GM18508 (cell line): ENCODE measurements at regions not wholly inside any gene's neighbourhood (a gene's known extent, or its start where the extent isn't known, plus 50 kb on each side); places are given as distances from the start of the nearest gene placed in this dataset.
"Not testable (repeated sequence)": the region's sequence is repeated elsewhere in the genome, so short reads cannot be mapped to it uniquely, and the experiment has no call there.

ENCODE experiments used
- ATAC-seq: cut with Tn5 transposase; IDR thresholded peaks from one replicate; pipeline ENCODE4 v1.9.1; 2021; ENCODE audit warnings: moderate number of reproducible peaks; ENCODE audit not compliant: insufficient read depth, unreplicated experiment

DNA sequence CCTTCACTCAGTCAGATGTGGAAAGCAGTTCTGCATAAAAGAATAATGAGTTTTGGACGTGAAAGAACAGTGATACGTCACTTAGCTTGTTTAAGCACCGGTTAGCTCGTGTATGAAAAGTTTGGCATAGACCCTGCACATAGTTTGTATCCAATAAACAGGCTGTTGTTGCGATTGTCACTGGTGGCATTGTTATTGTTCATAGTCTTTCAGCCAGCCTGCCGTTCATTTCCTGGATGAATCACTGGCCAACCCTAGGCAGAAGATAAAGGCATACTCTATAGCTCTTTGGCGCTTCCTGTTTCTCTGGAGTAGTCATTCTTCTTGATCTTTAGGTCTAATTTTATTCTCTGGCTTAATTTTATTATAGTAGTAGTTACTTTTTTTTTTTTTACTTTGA is 57.8 kb upstream of the ANKRD30A start:
- ATAC-seq = no peak

DNA sequence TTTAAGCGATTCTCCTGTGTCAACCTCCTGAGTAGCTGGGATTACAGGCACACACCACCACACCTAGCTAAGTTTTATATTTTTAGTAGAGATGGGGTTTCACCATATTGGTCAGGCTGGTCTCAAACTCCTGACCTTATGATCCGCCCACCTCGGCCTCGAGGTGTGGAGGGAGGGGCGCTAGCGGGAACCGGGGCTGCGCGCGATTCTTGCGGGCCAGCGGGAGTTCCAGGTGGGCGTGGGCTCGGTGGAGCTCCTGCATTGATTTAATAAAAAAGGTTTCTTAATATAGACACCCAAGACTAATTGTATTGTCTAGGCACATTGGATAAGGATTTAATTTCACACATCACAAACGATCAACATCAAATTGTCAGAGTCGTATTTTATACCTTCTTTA is 63.1 kb upstream of the ANKRD30A start:
- not testable (repeated sequence) for ATAC-seq

DNA sequence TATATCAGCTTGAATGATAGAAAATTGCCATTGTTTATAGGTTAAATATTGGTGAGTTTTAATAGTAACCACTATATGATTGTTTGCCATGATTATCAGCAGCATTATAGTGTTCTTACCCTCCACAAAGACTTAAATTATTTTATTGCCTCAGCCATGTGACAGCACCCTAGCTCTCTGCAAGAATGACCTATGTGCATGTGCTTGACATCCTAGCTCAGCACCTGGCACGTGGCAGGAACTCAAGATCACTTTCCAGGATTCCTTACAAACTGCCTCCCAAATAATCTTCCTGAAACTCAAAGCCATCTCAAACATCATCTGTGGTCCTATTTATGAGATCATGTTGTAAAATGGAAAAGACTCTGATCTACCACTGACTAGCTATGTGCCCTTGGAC is 68.1 kb upstream of the ANKRD30A start:
- no peak for ATAC-seq

DNA sequence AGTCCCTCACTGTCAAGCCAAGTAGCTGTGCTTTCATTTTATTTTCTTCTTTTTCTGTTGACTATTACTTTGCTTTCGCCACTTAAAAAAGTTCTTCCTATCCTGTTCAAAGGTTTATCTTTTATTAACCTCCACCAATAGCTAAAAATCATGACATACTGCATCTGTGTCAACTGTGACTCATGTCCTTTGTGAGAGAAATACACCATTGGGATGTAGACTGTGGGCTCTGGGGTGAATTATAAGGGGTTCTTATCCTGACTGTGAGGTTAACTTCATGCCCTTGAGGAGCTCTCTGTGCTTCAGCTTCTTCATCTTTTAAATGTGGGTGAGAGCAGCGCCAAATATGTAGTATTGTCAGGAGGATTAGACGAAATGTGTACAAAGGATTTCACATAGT is 71.9 kb upstream of the ANKRD30A start:
- no peak for ATAC-seq

DNA sequence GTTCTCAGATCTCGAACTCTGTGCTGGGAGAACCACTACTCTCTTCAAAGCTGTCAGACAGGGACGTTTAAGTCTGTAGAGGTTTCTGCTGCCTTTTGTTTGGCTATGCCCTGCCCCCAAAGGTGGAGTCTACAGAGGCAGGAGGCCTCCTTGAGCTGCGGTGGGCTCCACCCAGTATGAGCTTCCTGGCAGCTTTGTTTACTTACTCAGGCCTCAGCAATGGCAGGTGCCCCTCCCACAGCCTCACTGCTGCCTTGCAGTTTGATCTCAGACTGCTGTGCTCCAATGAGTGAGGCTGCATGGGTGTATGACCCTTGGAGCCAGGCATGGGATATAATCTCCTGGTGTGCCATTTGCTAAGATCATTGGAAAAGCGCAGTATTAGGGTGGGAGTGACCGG is 75.4 kb upstream of the ANKRD30A start:
- not testable (repeated sequence) for ATAC-seq

DNA sequence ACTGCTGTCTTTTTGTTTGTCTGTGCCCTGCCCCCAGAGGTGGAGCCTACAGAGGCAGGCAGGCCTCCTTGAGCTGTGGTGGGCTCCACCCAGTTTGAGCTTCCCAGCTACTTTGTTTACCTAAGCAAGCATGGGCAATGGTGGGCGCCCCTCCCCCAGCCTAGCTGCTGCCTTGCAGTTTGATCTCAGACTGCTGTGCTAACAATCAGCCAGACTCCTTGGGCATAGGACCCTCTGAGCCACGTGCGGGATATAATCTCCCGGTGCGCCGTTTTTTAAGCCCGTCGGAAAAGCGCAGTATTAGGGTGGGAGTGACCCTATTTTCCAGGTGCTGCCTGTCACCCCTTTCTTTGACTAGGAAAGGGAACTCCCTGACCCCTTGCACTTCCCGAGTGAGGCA is 81.1 kb upstream of the ANKRD30A start:
- ATAC-seq = not testable (repeated sequence)

DNA sequence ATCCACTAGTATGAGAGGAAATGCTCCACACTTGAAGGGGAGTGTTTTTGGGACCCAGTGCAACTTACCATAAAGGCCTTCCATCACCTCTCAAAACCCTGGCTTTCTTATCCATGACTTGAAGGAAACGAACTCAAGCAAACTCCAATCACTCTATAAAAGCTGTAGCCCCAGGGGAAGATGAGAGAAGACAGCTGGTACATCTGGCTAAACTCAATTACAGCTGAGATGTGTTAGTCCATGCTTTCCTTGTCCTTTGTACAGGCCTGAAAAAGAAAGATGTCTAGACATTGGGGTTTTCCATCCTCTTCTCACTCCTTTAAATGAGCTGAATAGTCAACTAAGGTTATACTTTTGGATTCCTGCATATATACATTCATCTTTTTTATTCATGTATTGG is 89.5 kb upstream of the ANKRD30A start:
- ATAC-seq = no peak

DNA sequence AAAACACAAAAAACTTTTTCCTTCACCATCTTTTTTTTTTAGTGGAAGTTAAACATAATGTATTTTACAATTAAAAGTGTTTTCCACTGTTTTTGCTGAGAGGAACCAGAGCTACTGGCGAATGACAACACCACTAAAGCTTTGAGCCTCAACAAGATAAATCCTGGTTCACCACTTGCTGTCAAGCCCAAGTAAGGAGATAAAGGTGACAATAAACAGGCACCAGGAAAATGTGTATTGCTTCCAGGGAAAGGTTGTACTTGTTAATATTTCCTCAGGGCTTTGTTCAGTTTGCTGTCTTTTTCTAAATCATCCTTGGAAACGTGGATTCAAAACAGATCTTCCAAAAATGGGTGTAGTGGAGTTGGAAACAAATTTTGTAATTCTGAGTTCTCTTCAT is 109.9 kb upstream of the ANKRD30A start:
- no peak for ATAC-seq

DNA sequence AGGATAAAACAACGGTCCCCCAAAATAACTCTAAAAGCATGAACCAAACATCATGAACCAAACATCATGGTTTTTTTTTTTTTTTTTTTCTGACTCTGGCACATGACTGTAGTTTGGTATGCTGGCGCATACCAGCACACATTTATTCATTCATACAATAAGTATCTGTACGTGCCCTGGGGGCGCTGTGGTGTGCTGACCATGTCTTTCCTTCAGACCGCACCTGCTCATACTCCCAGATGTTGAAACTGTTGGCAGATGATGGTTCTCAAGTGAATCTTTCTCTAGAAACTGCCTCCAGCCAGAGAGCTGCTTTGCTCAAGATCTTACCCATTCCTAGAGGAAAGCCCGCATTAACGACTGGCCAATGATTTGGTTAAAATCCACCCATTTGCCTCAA is 114.7 kb upstream of the ANKRD30A start:
- ATAC-seq = no peak

DNA sequence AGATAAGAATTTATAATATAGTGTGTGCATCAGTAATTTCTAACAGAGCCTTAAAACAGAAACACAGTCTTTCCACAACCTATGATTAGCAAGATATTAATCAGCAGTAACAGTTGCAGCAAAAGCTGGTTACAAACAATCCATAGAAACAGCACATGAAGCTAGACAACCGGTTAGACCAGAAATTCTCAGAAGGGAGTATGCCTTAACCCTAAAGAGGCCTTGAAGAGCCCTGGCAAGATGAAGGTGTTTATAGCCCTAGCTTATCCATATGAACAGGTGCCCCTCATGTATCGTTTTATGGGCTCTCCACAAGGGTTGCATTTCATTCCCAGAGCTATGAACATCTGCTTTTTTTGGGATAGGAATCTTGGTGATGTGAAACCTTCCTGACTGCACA is 117.1 kb upstream of the ANKRD30A start:
- not testable (repeated sequence) for ATAC-seq

DNA sequence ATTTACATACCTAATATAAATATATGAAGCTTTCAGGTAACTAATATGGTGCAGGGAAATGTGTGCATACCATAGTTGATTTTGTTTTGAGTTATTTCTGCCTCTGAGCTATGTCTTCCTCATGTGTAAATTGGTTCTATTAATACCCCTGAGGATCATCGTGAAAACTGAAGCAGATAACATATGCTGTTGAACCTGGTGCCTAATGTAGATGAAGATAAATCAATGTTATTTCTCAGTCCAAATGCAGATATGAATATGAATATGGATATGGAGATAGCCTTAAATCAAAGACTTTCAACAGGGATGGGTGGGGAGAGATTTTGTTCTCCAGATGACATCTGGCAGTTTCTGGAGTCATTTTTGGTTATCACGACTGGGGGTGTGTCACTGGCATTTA is 122.3 kb upstream of the ANKRD30A start:
- no peak for ATAC-seq

DNA sequence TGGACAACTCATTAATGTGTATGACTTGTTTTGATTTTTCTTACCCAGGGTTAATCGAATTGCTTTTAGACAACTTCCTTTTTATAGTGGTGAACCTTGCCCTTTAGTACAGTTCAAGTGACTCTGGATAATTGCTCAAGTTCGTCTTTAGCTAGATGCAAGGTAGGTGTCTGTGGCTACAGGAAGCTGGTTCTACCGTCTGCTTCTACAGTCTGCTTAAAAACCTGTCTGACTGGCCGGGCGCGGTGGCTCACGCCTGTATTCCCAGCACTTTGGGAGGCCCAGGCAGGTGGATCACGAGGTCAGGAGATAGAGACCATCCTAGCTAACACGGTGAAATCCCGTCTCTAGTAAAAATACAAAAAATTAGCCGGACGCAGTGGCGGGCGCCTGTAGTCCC is 129.6 kb upstream of the ANKRD30A start:
- ATAC-seq = not testable (repeated sequence)

DNA sequence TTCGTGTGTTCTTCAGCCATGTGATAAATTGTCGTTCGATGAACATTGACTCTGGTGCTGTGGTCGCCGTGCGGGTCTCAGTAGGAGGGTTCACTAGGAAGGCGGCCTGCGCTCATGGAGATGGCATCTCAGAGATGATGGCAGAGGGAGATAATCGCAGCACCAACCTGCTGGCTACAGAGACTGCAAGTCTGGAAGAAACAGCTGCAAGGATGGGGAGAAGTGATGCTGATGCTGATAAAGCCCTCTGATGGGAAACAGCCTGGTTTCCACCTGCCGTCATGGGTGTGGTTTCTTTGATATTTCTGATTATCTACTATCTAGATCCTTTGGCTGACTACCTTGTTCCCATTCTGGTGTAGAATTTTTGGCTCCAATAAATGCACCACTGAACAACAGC is 130.5 kb upstream of the ANKRD30A start:
- no peak for ATAC-seq

DNA sequence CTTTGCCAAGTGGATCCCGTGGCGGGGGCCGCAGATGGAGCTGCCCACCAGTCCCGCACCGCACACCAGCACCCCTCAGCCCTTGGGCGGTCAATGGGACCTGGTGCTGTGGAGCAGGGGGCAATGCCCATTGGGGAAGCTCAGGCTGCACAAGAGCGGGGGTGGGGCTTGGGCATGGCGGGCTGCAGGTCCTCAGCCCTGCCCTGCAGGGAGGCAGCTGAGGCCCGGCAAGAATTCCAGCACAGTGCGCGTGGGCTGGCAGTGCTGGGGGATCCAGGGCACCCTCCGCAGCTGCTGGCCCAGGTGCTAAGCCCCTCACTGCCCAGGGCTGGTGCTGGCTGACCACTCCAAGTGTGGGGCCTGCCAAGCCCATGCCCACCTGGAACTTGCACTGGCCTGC is 136.2 kb upstream of the ANKRD30A start:
- ATAC-seq = no peak

DNA sequence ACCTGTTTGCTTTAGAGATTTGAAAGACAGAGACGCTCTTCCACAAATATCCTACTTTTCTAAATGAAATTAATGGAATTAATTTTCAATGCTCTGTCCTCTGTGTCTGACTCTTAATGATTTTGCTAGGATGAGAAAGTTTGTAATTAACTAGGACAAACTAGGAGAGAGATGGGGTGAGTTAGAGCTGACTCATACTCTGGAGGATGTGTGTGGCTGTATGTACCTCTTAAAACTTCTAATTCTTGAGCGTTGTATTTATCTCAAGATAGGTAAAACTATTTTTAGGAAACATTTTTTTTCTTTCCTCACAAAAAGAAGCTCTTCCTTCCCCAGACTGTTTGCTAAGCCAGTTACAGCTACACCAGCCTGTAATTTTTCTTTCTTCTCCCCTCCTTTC is 178.8 kb upstream of the ANKRD30A start:
- no peak for ATAC-seq

DNA sequence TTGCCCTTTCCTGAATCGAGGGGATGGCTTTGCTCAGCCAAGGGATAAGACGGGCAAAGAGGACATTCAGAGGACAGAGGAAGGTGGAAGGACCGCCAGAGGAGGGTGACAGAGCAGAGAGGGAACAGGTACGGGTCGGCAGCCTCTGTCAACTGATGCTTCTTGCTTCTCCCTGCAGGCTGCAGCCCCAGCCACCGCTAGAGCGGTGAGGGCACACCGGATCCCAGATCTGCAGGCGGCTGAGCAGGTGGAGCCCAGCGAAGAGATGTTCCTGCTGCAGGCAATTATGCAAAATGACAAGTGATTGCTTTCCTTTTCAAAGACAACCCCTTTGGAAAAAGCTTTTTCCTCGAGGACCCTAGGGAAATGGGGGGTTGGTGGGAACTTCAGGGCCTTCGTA is 181.9 kb upstream of the ANKRD30A start:
- no peak for ATAC-seq

DNA sequence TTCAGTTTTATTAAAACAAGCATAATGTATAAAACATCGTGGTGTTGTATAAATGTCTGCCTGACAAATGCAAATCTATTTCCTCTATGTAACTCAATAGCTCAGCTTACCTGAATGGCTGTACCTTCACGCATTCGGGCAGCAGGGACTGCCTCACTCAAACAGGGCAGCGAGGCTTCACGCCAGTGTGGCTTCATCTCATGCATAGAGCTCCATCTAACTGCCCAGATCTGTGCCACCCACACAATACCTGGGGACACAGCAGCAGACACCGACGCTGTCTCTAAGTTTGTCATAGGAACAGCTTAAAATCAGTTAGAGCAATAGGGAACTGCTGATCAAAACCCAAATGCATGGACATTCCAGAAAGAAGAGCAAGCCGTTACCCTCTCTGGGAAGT is 182.8 kb upstream of the ANKRD30A start:
- no peak for ATAC-seq

DNA sequence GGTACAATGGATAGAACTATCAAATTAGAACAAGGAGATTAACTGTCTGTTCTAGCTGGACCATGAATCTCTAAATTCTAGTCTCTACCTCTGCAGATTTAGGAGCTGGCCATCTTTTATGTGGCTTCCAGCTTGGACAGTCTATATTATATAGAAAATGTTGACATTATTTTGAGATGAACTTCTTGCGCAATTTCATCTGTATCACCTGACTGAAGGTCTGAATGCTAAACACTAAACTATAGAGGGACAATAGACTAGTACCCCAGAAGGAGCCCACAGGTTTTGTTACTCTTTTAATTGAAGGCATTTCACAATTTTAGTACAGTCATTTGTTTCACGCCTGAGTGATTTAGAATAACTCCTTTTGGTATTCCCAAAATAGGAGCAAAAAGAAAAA is 222.4 kb upstream of the ANKRD30A start:
- no peak for ATAC-seq

DNA sequence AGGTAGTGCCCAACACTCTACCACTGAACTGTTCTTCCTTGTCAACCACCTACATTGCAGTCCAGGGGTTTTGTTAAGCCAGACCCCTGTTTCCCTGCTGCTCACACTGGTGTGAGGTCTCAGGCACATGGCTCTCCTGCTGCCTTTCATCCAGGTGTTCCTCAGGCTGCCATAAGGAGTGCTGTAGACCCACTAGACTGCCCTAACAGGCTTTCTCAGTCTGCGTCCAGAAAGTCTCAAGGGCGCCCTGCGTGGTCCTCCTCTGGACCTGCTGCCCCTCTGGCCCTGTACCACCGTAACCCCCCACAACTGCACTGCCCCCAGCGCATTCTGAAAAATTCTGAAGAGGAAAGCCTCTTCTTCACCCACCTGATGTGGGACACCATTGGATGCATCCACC is 225.7 kb upstream of the ANKRD30A start:
- ATAC-seq = no peak

DNA sequence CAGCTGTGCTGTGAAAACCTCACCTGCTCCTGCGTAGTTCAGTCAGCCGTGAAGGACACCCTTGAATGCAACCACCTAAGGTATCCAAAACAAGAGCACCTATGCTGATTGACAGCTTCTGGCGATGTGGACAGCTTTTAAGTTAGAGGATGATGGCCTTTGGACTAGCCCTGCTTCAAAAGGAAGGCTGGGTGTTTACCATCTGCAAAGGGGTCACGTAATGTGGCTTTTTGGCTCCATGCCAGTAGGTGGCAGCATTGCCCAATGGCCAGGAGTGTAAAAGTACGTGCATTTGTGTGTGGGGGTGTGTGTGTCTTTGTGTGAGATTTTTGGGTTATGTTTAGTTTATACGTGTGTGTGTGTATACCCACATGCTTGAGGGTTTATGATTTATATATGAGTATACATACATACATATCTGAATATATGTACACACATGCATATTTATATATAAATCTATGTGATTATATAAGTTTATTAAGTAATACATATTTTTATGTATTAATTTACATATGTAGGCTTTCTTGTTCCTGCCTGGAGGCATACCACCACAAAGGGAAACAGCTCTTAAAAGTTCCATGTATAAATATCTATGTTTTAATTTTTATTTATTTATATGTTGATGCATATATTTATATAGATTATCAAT is 236.3 kb upstream of the ANKRD30A start:
- ATAC-seq = peak; percentile 81

DNA sequence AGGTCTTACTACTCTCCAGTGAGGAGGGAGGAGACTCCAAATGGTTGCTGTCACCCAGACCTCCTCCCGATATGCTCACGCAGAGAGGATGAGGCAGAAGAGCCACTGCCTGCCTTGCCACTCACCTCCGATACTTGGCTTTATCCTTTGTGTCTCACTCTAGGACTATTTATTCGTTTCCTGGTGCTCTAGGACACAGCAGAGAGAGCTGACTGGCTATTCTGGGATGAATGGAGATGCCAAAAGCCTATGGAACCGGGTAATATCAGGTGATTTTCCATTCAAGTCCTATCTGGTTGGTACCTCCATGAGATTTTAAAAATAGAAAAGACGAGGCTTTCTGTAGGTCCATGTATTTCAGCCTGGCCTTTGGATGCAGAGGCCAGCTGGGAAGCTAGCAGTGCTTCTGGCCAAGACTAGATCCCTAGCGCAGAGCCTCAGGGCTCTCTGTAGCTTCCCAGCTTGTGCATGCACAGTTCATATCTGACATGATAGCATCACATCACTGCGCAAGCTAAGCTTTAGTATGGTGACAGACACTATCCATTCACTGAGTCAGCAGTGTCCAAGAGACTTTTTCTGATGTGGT is 239.0 kb upstream of the ANKRD30A start:
- ATAC-seq = no peak

DNA sequence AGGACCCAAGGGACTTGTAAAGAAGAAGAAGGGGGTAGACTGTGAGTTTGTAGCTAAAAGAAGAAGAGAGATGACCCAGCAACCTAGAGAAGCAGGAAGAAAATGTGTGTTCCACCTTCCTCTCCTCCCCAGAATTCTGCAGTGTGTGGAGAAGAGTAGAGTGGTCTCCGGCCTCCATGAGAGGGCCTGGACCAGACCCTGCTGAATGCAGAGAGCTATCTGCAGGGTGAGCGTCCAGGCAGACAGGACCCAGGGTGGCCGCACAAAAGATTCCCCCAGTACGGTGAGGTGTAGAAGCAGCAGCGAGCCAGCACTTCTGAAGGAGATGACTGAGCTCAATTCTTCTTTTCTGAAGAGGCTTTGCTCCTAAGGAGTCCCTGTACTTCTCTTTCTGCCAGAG is 239.7 kb upstream of the ANKRD30A start:
- ATAC-seq = no peak

DNA sequence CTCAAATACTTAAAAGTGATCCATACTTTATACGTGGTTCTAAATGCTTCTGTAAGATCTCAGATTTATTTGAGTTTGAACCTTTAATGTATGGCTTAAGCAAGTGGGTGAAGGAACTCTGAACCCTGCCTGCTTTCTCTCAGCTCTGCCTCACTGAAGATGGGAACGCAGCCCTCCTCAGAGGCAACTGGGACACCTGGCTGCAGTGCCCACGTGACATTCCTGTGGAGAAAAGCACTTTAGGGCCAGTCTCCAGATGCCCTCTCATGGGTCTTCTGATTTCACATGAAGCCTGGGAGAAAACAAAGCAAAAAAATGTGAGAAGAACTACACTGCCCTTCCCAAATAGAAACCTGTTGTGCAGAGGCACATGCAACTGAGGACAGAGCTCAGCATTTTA is 242.6 kb upstream of the ANKRD30A start:
- no peak for ATAC-seq
